HG02798 (cell line): ENCODE measurements at regions not wholly inside any gene's neighbourhood (a gene's known extent, or its start where the extent isn't known, plus 50 kb on each side); places are given as distances from the start of the nearest gene placed in this dataset.
"Not testable (repeated sequence)": the region's sequence is repeated elsewhere in the genome, so short reads cannot be mapped to it uniquely, and the experiment has no call there.

Experiments used
- ATAC-seq: cut with Tn5 transposase; IDR thresholded peaks from one replicate; pipeline ENCODE4 v1.9.1; 2021; ENCODE audit warnings: mild to moderate bottlenecking; ENCODE audit not compliant: unreplicated experiment, poor library complexity

- ATAC-seq = no peak
Measured at GRCh38 chr1:188715566-188715965, 1762.1 kb downstream of the BRINP3 start.

DNA sequence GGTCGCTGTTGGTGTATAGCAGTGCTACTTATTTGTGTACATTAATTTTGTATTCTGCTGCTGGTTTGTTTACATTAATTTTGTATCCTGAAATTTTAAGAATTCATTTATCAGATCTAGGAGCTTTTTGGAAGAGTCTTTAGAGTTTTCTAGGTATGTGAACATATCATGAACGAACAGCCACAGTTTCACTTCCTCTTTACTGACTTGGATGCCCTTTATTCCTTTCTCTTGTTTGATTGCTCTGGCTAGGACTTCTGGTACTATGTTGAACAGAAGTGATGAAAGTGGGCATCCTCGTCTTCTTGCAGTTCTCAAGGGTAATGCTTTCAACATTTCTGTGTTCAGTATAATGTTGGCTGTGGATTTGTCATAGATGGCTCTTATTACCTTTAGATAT lies 1757.9 kb downstream of the BRINP3 start:
- ATAC-seq = no peak

- ATAC-seq = no peak
Measured at GRCh38 chr1:188723332-188724020, 1754.2 kb downstream of the BRINP3 start.

DNA sequence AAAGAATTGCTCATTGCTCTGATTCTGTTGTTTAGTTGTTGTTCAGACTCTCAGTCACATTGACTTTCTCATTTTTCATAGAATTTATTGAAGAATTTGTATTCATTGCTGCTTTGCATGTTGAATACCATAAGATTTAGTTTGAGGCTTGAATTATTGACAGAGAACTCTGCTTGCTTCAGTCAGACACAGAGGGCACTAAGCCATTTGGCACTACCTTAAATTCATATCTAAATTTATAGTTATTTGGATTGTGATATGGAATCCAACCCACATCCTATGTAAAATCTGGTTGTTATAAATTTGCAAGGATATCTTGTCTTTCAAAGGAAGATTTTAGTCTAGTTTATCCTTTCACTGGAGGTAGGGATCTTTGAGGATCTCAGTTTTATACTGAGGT lies 1748.6 kb downstream of the BRINP3 start:
- no peak for ATAC-seq

DNA sequence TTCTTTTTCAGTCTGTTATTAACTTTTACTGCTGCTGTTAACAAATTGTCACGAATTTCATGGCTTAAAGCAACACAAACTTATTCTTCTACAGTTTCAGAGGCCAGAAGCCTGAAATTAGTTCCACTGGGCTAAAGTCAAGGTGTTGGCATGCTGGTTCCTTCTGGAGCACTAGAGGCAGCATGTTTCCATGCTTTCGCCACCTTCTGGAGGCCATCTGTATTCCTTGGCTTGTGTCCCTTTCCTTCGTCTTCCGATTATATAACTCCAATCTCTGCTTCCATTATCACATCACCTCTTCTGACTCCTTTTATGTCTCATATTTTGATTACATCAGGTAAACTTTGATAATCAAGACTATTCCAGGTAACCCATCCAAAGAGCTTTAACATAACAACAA lies 1742.1 kb downstream of the BRINP3 start:
- ATAC-seq = no peak

GRCh38 chr1:188749275-188749674 lies 1728.4 kb downstream of the BRINP3 start:
- ATAC-seq = not testable (repeated sequence)

DNA sequence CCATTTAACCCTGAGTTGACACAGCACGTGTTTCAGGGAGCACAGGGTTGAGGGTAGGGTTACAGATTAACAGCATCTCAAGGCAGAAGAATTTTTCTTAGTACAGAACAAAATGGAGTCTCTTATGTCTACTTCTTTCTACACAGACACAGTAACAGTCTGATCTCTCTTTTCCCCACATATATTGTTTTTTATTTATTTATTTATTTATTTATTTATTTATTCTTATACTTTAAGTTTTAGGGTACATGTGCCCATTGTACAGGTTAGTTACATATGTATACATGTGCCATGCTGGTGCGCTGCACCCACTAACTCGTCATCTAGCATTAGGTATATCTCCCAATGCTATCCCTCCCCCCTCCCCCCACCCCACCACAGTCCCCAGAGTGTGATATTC lies 1725.6 kb downstream of the BRINP3 start:
- not testable (repeated sequence) for ATAC-seq

GRCh38 chr1:188757747-188758146 lies 1719.9 kb downstream of the BRINP3 start:
- not testable (repeated sequence) for ATAC-seq

DNA sequence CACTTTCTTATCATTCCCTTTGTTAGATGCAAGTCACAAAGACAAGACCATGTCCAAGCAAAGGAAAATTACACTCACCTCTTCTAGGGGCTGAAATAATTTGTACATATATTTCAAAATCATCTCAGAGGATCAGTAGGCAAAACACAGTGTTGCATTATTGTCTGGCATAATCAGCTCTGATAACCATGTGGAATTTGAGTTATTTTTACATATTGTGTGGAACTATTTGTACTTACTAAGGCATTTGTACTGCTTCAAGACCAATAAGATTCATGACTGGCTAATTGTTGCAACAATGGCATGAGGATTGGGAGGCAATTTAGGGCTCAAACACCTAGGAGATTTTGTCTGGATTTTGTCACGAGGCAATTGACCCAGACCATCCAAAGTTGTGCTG lies 1716.4 kb downstream of the BRINP3 start:
- no peak for ATAC-seq

DNA sequence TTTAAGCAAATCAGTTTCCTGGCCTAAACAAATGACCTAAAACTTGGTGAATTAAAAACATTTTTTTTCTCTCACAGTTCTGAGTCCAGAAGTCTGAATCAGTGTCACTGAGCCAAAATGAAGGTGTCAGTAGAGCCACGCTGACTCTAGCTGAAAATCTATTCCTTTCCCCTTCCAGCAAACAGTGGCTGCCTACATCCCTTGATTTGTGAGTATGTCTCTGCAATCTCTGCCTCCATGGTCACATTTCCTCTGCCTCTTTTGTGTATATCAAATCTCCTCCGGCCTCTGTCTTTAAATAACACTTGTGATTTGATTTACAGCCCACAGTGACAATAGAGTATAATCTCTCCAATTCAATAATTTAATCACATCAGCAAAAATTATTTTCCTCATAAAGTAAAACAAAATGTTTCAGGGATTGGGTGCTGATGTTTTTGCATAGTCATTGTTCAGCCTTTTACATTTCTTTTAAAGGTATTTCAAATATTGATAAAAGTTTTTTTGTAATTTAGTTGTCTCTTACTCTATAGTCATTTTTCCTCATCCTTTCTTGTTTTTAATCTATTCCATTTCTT lies 1715.4 kb downstream of the BRINP3 start:
- no peak for ATAC-seq

DNA sequence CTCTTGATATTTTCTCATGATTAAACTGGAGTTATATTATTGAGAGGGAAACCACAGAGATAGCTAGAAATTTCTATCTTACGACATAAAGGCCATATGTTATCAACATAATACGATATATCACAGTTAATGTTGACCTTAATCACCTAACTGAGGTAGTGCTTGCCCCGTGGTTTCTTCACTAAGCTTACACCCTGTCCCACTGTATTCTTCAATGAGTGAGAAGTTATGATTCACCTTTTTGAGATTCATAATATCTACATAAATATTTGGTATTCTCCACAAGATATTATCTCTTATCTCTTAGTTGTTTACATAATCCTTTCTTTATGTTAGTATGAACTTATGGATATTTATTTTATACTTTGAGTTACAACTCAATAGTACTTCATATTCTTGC lies 1714.1 kb downstream of the BRINP3 start:
- no peak for ATAC-seq

- no peak for ATAC-seq
Measured at GRCh38 chr1:188769181-188769580, 1708.5 kb downstream of the BRINP3 start.

DNA sequence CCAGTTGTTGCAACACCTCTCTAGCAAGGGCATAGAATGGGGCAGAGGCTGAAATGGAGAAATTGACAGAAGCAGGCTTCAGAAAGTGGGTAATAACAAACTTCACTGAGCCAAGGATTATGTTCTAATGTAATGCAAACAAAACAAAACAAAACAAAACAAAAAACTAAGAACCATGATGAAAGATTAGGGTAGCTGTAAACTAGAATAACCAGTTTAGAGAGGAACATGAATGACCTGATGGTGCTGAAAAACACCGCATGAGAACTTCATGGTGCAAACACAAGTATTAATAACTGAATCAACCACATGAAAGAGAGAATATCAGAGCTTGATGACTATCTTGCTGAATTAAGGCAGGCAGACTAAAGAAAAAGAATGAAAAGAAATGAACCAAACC lies 1707.7 kb downstream of the BRINP3 start:
- no peak for ATAC-seq

DNA sequence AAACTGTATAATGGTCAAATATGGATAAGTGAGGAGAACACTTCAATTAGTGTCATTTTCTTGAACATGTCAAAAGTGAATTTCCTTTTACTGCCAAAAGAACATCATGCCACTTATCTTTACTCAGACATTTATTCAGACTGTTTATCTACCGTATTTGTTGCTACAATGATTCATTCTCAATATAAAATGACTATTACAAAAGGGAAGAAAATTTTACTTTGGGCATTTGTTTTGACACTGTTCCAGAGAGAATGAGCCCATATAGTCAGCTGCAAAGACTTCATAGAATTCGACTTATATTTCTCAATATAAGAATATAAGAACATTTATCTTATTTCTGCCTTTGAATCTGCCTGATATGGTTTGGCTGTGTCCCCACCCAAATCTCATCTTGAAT lies 1699.1 kb downstream of the BRINP3 start:
- ATAC-seq = no peak

DNA sequence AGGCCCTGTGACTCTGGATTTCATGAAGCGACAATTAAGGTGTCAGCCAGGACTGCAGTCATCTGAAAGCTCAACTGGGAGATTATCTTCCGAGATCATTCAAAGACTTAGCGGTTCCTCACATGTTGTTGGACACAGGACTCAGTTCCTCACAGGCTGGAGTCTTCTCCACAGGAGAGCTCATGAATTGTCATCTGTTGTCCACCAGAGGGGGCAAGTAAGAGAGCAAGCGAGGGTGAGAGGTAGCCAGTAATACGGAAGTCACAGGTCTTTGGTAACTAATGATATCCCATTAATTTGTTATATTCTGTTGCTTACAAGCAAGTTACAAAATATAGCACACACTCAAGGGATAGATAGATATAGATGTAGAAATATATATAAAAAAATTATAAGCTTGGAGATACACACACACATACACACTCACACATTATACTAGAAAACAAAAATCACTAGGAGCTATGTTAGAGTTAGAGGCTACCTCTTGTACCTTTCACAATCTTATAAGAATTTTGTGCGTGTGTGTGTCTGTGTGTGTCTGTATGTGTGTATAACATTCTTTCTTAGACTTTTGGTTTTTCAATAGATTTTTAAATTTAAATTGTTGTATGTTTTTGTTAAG lies 1695.3 kb downstream of the BRINP3 start:
- peak; percentile 100 for ATAC-seq

DNA sequence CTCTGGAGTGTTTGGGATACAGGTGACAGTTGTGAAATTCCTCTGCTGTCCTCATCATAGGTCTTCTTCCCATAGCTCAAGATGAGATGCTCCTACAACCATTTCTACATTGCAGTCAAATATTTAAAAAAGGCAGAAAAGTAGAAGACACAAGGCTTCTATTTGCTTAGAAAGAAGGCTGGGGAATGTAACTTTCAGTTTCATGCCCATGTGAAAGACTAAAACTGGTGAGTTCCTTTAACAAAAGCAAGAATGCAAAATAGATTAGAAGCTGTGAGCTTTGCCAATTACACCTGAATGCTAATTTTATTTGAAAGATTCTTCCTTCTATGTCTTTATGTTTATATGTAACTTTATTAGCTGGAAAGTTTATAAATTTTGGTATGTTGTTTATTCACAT lies 1682.7 kb downstream of the BRINP3 start:
- ATAC-seq = no peak

- ATAC-seq = not testable (repeated sequence)
Measured at GRCh38 chr1:188812153-188812552, 1665.5 kb downstream of the BRINP3 start.

- not testable (repeated sequence) for ATAC-seq
Measured at GRCh38 chr1:188812836-188813573, 1664.7 kb downstream of the BRINP3 start.

- no peak for ATAC-seq
Measured at GRCh38 chr1:188817814-188818213, 1659.8 kb downstream of the BRINP3 start.

GRCh38 chr1:188822248-188822647 lies 1655.4 kb downstream of the BRINP3 start:
- ATAC-seq = no peak

- ATAC-seq = no peak
Measured at GRCh38 chr1:188825471-188825870, 1652.2 kb downstream of the BRINP3 start.
